ENCODE measurements at regions not wholly inside any gene's neighbourhood (a gene's known extent, or its start where the extent isn't known, plus 50 kb on each side); places are given as distances from the start of the nearest gene placed in this dataset.
A peak's percentile ranks its signal among the peaks of the same experiment; 100 is the strongest.

DNA sequence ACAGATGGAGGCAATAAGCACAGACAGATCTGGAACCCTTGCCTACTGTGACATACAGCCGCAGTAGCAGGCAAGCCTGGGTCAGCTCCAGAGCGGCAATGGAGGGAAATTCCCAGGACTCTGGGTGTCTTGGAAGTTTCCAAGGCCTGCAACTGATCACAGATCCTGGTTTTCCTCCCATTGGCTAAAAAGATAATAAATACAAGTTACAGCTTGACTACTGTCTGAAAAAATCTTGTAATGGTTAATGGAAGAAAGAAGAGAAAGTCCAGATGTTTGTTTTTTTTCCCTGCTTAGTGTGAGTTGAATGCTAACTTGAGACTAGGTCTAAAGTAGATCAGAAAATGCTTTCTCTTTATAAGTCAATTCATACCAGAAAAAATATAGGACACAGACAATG, 307.6 kb downstream of the ALDH8A1 start:
- TF ChIP-seq SPI1 (IDR thresholded peaks at IDR 0.05; ENCODE audit: borderline replicate concordance, low read depth), result no peak
- no peak for TF ChIP-seq POLR2AphosphoS5 (IDR thresholded peaks at IDR 0.05; ENCODE audit: low read depth)
- TF ChIP-seq, protein P1, sequence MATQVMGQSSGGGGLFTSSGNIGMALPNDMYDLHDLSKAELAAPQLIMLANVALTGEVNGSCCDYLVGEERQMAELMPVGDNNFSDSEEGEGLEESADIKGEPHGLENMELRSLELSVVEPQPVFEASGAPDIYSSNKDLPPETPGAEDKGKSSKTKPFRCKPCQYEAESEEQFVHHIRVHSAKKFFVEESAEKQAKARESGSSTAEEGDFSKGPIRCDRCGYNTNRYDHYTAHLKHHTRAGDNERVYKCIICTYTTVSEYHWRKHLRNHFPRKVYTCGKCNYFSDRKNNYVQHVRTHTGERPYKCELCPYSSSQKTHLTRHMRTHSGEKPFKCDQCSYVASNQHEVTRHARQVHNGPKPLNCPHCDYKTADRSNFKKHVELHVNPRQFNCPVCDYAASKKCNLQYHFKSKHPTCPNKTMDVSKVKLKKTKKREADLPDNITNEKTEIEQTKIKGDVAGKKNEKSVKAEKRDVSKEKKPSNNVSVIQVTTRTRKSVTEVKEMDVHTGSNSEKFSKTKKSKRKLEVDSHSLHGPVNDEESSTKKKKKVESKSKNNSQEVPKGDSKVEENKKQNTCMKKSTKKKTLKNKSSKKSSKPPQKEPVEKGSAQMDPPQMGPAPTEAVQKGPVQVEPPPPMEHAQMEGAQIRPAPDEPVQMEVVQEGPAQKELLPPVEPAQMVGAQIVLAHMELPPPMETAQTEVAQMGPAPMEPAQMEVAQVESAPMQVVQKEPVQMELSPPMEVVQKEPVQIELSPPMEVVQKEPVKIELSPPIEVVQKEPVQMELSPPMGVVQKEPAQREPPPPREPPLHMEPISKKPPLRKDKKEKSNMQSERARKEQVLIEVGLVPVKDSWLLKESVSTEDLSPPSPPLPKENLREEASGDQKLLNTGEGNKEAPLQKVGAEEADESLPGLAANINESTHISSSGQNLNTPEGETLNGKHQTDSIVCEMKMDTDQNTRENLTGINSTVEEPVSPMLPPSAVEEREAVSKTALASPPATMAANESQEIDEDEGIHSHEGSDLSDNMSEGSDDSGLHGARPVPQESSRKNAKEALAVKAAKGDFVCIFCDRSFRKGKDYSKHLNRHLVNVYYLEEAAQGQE (IDR thresholded peaks at IDR 0.05; ENCODE audit: insufficient replicate concordance, low read depth), result no peak
- TF ChIP-seq, protein P2, sequence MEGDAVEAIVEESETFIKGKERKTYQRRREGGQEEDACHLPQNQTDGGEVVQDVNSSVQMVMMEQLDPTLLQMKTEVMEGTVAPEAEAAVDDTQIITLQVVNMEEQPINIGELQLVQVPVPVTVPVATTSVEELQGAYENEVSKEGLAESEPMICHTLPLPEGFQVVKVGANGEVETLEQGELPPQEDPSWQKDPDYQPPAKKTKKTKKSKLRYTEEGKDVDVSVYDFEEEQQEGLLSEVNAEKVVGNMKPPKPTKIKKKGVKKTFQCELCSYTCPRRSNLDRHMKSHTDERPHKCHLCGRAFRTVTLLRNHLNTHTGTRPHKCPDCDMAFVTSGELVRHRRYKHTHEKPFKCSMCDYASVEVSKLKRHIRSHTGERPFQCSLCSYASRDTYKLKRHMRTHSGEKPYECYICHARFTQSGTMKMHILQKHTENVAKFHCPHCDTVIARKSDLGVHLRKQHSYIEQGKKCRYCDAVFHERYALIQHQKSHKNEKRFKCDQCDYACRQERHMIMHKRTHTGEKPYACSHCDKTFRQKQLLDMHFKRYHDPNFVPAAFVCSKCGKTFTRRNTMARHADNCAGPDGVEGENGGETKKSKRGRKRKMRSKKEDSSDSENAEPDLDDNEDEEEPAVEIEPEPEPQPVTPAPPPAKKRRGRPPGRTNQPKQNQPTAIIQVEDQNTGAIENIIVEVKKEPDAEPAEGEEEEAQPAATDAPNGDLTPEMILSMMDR (IDR thresholded peaks at IDR 0.05; ENCODE audit: insufficient read depth, low read length), result no peak
- no peak for TF ChIP-seq GABPA (IDR thresholded peaks at IDR 0.05; ENCODE audit: low read depth)
- DNase-seq (ENCODE audit: low read depth in 1 of 2, low spot score in 1 of 2), result no peak
- Histone ChIP-seq H3K4me3 (replicated peaks; ENCODE audit: insufficient read depth, low read length) (no peak overlapping the region), H3K27ac (replicated peaks) (no peak overlapping the region), H3K27me3 (ENCODE audit: insufficient read depth, poor library complexity, severe bottlenecking) (no peaks in the 10 kb centered on the region)

DNA sequence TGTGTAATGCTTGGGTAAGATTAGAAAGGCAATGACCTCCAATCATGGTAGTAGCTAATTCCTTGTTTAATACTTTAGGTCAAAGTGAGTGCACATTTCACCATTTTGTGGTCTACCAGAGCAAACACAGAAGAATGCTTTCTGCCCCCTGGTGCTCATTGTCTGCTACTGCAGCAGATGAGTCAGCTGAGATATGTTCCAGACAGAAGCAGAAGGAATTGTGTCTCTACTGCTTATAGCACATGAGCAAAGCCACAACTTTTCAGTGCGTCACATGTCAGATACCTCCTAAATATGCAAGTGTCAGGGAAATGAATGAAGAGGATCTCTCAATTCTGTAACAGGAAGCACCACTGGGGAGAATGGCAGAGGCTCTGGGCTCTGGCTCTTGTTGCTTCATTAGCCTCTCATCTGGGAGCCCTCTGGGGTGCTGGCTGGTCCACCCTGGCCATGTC, 308.9 kb downstream of the ALDH8A1 start:
- TF ChIP-seq, protein P1 (IDR thresholded peaks at IDR 0.05; ENCODE audit: insufficient replicate concordance, low read depth), result no peak
- TF ChIP-seq POLR2AphosphoS5 (IDR thresholded peaks at IDR 0.05; ENCODE audit: low read depth), result peak; percentile 45; the same call in 1 of the 2 replicates
- no peak for TF ChIP-seq GABPA (IDR thresholded peaks at IDR 0.05; ENCODE audit: low read depth)
- no peak for TF ChIP-seq SPI1 (IDR thresholded peaks at IDR 0.05; ENCODE audit: borderline replicate concordance, low read depth)
- TF ChIP-seq, protein P2 (IDR thresholded peaks at IDR 0.05; ENCODE audit: insufficient read depth, low read length), result peak; percentile 97
- H3K4me3 ChIP-seq (replicated peaks; ENCODE audit: insufficient read depth, low read length), result no peak overlapping the region

DNA sequence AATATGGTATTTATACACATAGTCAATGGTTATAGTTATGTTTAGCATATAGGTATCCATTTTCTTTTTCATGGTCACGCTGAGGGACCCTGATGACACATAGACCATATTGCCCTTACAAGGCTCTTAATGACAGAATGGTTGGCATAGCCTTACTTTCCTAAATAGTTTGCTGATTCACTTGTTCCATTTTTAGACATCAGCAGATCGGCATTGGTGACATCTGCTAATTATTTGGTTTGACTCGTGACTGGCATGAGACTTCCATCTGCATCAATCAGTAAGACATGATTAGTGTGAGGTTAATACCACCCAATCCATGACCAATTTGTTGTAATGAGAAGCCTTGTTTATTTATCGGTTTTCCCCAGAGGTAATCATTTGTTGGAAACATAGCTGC, 309.7 kb downstream of the ALDH8A1 start:
- TF ChIP-seq GABPA (IDR thresholded peaks at IDR 0.05; ENCODE audit: low read depth) (no peak), POLR2AphosphoS5 (IDR thresholded peaks at IDR 0.05; ENCODE audit: low read depth) (no peak), SPI1 (IDR thresholded peaks at IDR 0.05; ENCODE audit: borderline replicate concordance, low read depth) (no peak)
- TF ChIP-seq, protein P1 (IDR thresholded peaks at IDR 0.05; ENCODE audit: insufficient replicate concordance, low read depth), result no peak
- TF ChIP-seq, protein P2 (IDR thresholded peaks at IDR 0.05; ENCODE audit: insufficient read depth, low read length), result no peak
- no peak overlapping the region for H3K4me3 ChIP-seq (replicated peaks; ENCODE audit: insufficient read depth, low read length)
- no peaks in the 10 kb centered on the region for H3K27me3 ChIP-seq (ENCODE audit: insufficient read depth, poor library complexity, severe bottlenecking)
- H3K27ac ChIP-seq (replicated peaks), result no peak overlapping the region
- DNase-seq (ENCODE audit: low read depth in 1 of 2, low spot score in 1 of 2), result no peak

More for the DNA sequence above, 308.9 kb downstream of the ALDH8A1 start:
- DNase-seq (ENCODE audit: low read depth in 1 of 2, low spot score in 1 of 2), result peak; percentile 90
- Histone ChIP-seq H3K27ac (replicated peaks) (no peak overlapping the region), H3K27me3 (ENCODE audit: insufficient read depth, poor library complexity, severe bottlenecking) (no peaks in the 10 kb centered on the region)

Data from HL-60 (cell line).